Kidney glomerular epithelial cell (primary cell): ENCODE measurements at regions not wholly inside any gene's neighbourhood (a gene's known extent, or its start where the extent isn't known, plus 50 kb on each side); places are given as distances from the start of the nearest gene placed in this dataset.
"Not testable (repeated sequence)": the region's sequence is repeated elsewhere in the genome, so short reads cannot be mapped to it uniquely, and the experiment has no call there.

Experiments used
- DNase-seq: peaks from one replicate; lab custom pipeline; 2025; lab: John Stamatoyannopoulos, UW

- not testable (repeated sequence) for DNase-seq
Observed at GRCh38 chr7:67916111-67916510, 919.5 kb downstream of the TYW1 start.

- DNase-seq: no peak
Observed at GRCh38 chr7:67916571-67917436, 920.2 kb downstream of the TYW1 start.

GRCh38 chr7:67917437-67917755 is 920.8 kb downstream of the TYW1 start:
- DNase-seq: no peak

GRCh38 chr7:67918158-67918557 is 921.5 kb downstream of the TYW1 start:
- DNase-seq: no peak

GRCh38 chr7:67923286-67923685 is 926.7 kb downstream of the TYW1 start:
- no peak for DNase-seq

- DNase-seq: no peak
Observed at GRCh38 chr7:67928141-67928540, 931.5 kb downstream of the TYW1 start.

- DNase-seq: not testable (repeated sequence)
Observed at GRCh38 chr7:67936447-67936846, 939.8 kb downstream of the TYW1 start.

- DNase-seq: no peak
Observed at GRCh38 chr7:67940400-67940799, 943.8 kb downstream of the TYW1 start.

GRCh38 chr7:67947191-67947590 is 950.6 kb downstream of the TYW1 start:
- no peak for DNase-seq

GRCh38 chr7:67947646-67948045 is 951.0 kb downstream of the TYW1 start:
- peak; percentile 49 for DNase-seq

- no peak for DNase-seq
Observed at GRCh38 chr7:67950321-67951083, 953.9 kb downstream of the TYW1 start.

GRCh38 chr7:67955061-67955460 is 958.4 kb downstream of the TYW1 start:
- DNase-seq: no peak

- no peak for DNase-seq
Observed at GRCh38 chr7:67962863-67963262, 966.2 kb downstream of the TYW1 start.

GRCh38 chr7:67976490-67976889 is 979.9 kb downstream of the TYW1 start:
- no peak for DNase-seq

GRCh38 chr7:67983486-67983885 is 986.9 kb downstream of the TYW1 start:
- no peak for DNase-seq

- no peak for DNase-seq
Observed at GRCh38 chr7:67984326-67984725, 987.7 kb downstream of the TYW1 start.

GRCh38 chr7:67989142-67989541 is 992.5 kb downstream of the TYW1 start:
- DNase-seq: no peak

GRCh38 chr7:67990003-67990402 is 993.4 kb downstream of the TYW1 start:
- no peak for DNase-seq

GRCh38 chr7:67990716-67991115 is 994.1 kb downstream of the TYW1 start:
- DNase-seq: no peak

GRCh38 chr7:67992287-67992686 is 995.7 kb downstream of the TYW1 start:
- no peak for DNase-seq

- no peak for DNase-seq
Observed at GRCh38 chr7:68005992-68006391, 1009.4 kb downstream of the TYW1 start.

GRCh38 chr7:68006619-68007018 is 1010.0 kb downstream of the TYW1 start:
- DNase-seq: no peak

GRCh38 chr7:68009716-68010115 is 1013.1 kb downstream of the TYW1 start:
- DNase-seq: peak; percentile 9
